ENCODE measurements at regions not wholly inside any gene's neighbourhood (a gene's known extent, or its start where the extent isn't known, plus 50 kb on each side); places are given as distances from the start of the nearest gene placed in this dataset.

DNA sequence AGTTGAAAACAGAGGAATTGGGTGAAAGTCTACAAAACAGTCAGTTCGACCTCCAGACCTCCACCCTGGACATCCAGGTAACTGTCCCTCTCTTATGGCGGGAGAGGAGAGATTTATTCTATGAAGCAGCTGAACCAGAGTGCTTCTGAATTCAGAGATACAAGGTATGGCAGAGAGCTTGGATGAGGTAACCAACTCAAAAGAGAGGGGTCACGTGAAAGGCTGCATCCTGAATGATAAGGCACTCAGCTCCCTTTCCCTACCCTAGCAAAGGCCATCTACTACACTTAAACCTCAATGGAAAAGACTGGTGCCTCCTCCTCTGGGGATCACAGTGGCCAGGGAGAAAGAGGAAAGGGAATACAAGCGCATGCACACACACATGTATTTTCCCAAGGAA, 88.4 kb upstream of the KCNA3 start:
- no peak for DNase-seq

- no peak for DNase-seq
Observed at GRCh38 chr1:110760321-110760720, 85.6 kb upstream of the KCNA3 start.

DNA sequence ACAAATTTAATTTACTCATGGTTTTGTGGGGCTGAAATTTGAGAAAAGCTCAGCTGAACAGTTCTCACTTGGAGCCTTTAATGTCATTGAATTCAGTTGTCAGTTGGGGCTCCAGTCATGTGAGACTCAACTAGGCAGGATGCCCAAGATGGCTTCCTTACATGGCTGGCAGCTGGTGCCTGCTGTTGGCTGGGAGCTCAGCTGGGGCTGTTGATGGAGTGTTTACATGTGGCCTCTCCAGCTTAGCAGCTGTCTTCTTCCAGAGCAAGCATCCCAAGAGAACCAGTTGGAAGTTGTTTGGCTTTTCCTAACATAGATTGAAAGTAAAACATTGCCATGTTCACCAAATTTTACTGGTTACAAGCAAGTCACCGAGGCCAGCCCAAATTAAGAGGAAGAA, 81.8 kb upstream of the KCNA3 start:
- no peak for DNase-seq

DNA sequence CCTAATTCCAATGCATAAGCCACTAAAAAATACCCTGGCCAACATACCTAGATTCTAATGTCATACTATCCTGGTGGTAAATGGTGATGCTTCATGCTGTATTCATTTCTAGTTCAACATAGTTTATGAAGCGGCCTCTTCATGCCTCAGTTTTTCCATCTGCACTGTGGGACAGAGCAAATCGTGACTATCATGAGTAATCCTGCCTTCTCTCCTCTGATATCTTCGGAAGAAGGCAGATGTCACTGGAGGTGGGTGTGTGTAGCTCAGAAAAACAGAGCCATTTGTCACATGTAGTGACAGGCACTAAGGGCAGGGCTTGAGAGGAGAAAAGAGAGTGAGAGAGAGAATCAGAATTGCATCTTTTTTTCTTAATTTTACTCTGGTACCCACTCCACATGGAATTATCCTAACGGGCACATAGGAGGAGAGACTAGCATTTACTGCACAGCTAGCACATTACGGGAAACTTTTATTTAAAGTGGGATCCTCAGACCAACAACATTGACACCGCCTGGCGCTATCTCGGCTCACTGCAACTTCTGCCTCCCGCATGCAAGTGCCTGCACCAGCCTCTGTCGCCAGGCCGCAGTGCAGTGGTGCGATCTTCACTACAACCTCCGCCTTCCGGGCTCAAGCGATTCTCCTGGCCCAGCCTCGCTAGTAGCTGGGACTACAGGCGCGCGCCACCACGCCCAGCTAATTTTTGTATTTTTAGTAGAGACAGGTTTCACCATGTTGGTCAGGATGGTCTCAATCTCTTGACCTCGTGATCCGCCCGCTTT, 78.4 kb upstream of the KCNA3 start:
- no peak for DNase-seq

DNA sequence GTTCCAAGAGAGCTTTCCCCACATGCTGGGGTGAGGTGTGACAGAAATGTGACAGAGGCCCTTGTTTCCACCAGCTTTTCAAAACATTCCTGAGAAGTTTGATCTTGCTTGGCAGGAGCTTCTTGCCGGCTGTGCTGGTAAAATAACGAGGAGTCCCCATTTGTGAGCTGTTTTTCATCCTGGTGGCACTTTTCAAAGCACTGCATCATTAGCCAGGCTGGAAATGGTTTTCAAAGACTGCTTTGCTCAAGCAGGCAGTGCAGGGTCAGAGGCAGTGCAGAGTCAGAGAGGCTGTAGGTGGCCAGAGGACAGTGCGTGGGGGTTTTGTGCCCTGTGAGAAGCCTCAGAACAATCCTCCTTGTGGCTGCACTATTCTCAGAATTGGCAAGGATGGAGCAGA, 75.8 kb upstream of the KCNA3 start:
- no peak for DNase-seq

- no peak for DNase-seq
Observed at GRCh38 chr1:110749960-110750359, 75.2 kb upstream of the KCNA3 start.

DNA sequence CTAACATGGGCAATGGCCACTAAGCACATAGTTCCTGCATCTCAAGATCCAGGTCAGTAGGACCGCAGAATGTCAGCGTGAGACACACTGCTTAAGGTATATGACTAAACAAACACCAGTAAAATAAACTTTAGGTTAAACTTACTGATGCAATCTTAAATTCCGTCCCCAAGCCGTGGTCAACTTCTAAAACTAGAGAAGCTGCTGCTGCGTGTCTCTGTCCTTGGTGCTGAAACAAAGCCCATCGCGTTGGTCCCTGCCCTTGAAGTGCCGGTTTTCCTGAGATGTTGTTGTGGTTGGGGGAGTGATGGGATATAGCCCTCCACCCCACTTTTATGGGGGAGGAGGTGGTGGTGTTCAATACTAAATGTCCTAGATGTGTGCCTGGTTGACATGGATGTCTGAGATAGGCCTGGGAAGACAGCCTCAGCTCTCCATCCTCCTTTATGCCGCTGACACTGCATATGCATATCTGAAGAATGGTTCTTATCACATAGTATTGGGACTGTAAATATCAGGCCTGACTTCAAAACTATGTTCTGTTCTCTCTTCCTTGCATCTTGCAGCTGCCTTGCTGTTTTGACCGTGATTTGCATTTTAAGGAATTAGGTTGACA, 72.0 kb upstream of the KCNA3 start:
- DNase-seq: peak; percentile 58 to 67

DNA sequence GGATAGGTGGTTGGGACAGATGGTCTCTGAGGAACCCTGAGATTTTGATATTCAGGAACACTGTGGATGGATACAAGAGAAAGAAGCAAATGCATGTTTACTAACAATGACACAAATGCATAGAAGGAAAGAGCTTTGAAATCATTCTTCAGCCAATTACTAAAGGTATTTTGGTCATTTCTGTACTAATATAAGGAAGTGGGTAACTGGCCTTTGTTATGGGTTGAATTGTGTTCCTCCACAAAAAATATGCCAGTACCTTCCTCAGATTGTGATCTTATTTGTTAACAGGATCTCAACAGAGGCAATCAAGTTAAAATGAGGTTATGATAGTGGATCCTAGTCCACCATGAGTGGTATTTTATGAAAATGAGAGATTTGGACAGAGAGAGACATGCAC, 68.7 kb upstream of the KCNA3 start:
- no peak for DNase-seq

DNA sequence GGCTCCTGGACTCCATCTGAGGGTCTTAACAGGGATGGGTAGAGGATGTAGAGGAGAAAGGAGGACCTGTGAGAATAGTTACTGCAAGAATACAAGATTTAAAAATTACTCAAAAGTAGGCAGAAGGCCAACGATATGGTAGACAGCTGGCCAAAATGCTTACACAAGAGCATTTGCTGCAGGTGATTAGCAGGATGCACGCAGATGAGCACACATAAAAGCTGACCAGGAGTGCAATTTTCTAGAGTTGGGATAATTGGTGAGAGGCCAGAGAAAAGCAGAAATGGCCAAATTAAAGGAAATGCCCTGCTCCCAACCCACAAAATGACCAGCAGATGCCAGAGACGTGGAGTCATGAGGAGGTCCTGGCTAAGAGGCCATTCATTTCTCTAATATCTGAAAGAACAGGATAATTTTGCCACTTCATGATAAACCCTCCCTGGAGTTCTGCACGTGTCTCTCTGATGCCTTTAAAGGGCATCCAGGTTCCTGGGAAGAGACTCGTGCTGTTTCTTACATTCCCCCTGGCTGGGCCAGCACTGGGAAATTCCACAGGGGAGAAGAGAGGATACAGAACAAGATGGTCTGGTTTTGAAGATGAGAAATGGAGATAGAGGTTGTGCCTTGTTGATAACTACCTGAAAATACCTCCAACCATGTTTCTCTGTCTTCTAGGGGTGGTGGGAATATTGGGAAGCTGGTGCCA, 62.3 kb upstream of the KCNA3 start:
- no peak for DNase-seq

DNA sequence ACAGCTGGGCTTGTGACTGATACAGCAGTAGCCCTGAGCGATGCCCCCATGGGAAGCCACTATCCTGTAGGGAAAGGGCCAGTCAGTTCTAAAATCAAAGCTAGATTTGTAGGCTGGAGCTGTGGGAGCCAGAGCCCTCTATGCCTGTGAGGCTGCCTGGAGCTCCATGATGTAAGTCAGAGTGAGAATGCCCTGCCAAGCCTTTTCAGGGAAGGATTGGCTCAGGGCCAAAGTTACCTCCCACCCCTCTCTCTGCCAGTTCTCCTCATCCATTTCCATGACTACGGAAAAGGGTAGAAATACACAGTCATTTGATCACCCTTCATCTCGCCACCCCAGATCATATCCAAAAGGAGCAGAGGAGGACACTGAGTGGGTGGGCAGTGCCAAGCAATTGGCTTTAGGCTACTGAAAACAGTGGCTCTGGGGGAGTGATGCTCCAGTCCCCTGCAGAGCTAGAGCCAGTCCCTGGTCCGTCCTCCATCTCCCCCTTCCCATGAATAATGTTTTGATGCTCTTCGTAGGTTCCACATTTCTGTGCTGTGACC, 59.5 kb upstream of the KCNA3 start:
- no peak for DNase-seq

GRCh38 chr1:110731529-110731928, 56.8 kb upstream of the KCNA3 start:
- DNase-seq: no peak

GRCh38 chr1:110728388-110729001, 53.8 kb upstream of the KCNA3 start:
- DNase-seq: no peak

- DNase-seq: no peak
Observed at GRCh38 chr1:110727246-110727645, 52.5 kb upstream of the KCNA3 start.

GRCh38 chr1:110726755-110727154, 52.0 kb upstream of the KCNA3 start:
- DNase-seq: no peak
